ENCODE measurements at regions not wholly inside any gene's neighbourhood (a gene's known extent, or its start where the extent isn't known, plus 50 kb on each side); places are given as distances from the start of the nearest gene placed in this dataset.
"Not testable (repeated sequence)": the region's sequence is repeated elsewhere in the genome, so short reads cannot be mapped to it uniquely, and the experiment has no call there.

GRCh38 chr1:30525971-30526651 lies 197.3 kb downstream of the MATN1 start:
- no peak for DNase-seq

DNA sequence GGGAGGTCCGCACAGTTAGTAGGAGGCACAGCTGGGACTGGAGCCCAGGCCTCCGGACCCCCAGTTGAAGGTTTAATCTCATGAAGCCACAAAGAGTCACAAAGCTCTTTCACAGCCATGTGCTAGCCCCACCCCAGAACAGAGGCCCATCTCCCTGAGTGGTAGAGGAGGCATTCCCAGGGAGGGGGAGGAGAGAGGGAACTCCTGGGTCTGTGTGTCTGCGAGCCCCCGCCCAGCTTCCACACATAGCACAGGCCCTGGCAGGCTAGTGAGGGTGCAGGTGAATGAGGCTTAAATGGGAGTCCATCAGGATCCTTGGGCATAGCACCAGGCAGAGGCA lies 197.8 kb downstream of the MATN1 start:
- no peak for DNase-seq

- DNase-seq, result no peak
Observed at GRCh38 chr1:30524840-30525617, 198.4 kb downstream of the MATN1 start.

- not testable (repeated sequence) for DNase-seq
Observed at GRCh38 chr1:30524025-30524555, 199.3 kb downstream of the MATN1 start.

DNA sequence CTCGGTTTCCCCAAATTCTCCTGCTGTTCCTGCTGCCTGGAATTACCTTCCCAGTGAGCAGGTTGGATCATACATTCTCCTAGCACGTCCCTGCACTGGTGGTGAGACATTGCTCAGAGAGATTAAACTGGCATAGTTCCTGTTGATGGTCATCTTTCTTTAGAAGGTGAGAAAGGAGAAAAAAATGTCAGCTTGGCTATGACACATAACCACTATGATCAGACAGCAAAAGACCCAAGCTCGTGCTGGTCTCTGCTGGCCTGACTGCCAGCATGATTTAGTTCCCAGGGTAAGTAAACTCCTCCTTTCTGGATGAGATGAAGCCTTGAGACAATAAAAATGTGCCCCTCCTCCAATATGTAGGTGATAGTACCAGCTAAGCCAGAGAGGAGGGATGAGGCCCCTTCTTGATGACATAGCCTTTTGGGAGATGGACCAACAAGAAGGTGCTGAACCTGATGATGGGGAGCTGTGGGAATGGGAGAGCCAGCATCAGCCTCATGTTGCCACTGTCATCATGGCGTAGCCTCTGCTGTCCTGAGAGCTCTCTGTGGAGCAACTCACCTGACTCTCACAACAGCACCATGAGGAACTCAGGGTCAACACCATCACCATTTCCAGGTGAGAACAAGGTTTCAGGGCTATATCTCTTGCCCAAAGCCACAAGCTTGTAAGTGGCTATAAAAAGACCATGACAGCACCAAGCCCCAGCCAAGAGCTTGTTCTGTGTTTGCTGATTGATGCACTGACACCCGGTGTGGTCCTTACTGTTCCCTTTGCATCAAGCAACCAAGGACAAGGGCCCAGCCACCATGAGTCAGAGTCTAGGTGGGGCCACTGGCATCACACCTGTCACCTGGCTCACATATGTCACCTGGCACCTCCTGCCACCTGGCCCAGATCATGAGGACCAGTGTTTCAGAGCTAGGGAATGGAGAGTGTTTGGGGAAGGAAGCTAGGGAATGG lies 200.0 kb downstream of the MATN1 start:
- DNase-seq, result no peak

GRCh38 chr1:30522031-30523004 lies 201.1 kb downstream of the MATN1 start:
- DNase-seq, result no peak

GRCh38 chr1:30521261-30521865 lies 202.0 kb downstream of the MATN1 start:
- DNase-seq, result no peak

DNA sequence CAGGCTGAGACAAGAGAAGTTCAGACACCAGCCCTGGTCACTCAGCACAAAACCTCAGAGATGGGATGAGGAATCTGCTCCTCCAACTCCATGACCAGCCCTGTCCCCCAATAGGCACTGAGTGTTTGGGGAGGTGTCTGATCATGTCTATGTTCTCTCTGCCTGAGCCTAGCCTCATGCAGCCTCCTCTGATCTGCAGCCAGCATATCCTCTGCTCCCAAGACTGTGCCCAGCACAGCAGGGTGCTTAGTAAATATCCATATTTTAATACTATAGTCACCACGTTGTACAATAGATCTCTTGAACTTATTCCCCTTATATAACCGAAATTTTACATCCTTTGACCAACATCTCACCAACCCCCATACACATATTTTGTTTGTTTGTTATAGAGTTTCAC lies 202.9 kb downstream of the MATN1 start:
- no peak for DNase-seq

DNA sequence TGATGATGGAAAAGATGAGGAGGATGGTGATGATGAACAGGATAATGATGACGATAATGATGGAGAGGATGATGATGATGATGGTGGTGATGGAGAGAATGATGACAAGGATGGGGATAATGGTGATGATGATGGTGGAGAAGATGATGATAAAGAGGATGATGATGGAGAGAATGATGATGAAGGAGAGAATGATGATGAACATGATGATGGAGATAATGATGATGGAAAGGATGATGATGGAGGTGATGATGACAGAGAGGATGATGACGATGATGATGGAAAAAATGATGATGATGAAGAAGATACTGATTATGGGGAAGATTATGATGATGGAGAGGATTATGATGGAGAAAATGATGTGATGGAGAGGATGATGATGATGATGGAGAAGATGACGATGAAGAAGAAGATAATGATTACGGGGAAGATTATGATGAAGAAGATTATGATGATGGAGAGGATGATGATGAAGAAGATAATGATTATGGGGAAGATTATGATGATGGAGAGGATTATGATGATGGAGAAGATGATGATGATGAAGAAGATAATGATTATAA lies 204.1 kb downstream of the MATN1 start:
- DNase-seq, result no peak

- no peak for DNase-seq
Observed at GRCh38 chr1:30518696-30519095, 204.7 kb downstream of the MATN1 start.

DNA sequence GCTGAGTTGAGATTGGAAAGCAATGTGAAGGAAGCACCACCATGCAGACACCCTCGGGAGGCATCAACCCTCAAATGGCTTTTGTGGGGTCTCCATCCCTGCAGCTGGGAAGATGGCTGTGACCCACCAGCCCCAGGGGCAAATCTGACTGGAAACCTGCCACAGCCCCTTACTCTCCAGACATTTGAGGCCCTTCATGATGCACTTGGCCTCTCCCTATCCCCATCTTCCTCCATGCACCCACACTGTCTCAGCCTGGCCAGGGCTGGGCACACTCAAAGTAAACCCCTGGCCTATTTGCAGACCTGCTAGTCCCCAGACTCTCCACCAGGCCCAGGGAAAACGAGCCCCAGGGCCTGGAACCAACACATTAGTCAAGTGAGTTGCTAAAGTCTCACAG lies 205.2 kb downstream of the MATN1 start:
- no peak for DNase-seq

DNA sequence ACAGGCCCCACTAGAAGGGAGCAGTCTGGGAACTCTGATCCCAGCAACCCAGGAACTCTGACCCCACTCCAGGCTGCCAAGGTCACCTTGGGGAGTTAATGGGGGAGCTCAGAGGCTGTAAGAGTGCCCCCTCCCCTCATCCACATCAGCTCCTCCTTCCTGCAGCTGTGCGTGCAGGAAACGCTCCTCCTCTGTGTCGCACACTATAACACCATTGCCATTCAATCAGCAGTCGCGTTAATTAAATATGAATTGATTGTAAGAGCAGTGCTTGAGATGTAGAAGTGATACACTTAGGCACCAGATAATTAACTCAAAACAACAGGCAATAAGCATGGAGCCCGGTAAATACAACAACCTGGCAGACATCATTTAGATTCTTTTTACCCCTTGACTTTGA lies 205.7 kb downstream of the MATN1 start:
- not testable (repeated sequence) for DNase-seq

GRCh38 chr1:30517241-30517640 lies 206.1 kb downstream of the MATN1 start:
- not testable (repeated sequence) for DNase-seq

DNA sequence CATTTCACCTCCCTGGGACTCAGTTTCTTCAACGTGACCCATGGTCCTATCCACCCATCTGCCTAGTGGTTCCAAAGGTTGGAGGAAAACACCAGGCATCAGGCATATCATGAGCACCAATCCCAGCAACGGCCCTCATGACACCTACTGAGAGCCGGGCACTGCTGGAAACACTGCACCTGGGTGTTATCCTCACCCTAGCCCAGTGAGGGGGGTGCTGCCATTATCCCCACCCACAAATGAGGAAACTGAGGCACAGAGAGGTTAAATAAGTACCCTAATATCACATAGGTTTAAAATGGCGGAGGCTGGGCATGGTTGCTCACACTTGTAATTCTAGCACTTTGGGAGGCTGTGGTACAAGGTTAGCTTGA lies 206.9 kb downstream of the MATN1 start:
- no peak for DNase-seq

DNA sequence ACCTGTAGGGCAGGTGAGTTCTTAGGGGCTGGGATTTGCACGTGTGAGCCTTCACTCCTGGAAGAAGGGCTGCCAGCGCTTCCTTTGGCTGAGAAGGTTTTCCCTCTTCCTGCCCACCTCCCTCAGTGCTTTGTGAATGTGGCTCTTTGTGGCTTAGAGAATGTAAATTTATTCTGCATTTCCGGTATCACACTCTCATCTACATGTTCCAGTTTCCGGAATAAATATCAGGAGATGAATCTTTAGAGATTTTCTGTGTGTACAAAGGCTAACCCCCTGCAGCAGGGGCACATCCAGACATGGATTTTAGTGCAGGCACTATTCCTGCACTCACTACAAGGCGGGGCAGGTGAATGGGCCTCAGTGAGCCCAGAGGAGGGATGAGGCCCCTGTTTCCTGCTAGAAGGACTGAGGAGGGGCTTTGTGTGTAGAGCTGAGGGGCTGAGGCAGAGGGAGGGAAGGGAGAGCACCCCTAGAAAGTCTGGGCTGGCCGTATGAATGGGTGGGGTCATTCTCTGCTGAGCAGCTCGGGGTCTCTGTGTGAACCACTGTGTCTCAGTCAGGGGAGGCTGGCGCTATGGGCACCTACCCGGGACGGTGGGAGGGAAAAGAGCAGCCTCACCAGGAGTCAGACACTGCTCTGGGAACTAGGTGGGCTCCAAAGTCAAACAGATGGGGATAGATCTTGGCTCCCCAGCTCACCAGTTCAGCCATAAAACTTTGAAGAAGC lies 207.5 kb downstream of the MATN1 start:
- no peak for DNase-seq

DNA sequence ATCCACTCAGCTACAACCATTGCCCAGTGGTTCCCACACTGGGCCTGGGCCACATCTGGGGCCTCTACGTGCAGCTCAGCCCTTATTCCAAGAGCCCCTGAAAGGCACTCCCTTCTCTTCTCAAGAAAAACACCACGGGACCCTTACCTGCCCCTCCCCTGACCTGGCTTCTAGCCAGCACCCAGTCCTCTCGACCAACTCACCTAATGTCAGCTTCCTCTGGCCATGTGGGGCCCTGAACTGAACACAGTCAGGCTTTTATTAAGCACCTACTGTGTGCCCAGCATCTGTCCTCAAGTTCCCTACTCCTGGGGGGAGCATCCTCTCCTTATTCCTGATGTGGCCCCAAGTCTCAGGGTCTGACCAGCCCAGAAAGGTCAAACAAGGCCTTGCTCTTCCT lies 208.4 kb downstream of the MATN1 start:
- DNase-seq, result no peak

GRCh38 chr1:30514137-30514654 lies 209.2 kb downstream of the MATN1 start:
- no peak for DNase-seq

DNA sequence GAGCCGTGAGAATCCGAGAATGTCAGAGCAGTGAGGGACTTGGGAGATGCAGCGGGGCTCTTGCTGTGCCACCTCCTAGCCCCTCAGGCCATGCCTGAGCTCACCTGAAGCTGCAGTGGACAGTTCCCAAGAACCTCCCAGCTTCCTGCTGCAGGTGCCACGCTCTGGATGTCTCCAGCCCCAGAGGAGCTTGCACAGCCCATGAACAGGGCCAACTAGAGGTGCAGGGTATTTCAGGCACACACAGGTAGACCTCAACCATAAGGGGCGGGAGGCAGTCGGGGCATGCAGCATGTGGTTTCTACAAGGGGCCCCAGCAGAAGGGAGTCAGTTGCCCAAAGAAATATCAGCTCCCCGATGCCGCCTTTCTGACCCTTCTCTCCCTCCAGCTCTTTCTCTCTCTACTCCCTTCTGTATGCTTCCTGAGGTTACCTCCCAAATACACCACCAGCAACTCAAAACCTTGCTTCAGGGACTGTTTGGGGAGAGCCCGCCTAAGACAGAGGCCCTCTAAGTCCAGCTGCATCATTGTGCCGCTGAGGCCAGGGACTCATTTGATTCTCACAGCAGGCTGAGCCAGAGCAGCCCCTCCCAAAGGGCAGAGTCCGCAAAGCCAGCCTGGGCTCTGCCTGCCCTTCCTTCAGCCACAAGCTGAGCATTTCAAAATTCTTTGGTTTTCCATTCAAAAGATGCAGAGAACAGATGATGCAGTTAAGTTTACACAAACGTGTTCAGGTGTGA lies 209.8 kb downstream of the MATN1 start:
- DNase-seq, result no peak

DNA sequence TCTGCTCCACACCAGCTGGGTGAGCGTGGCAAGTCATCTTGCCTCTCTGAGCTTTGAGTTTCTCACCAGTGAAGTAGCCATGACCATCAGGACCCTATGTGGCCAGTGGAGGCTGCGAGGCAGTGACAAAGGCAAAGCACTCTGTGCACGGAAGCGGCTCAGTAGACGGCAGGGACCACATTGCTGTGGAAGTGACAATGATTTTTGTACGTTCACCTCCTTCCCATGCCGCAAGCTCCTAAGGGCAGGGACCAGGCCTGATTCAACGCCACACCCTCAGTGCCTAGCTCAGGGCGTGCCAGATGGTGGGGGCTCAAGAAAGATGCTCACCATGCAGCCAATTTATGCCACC lies 210.5 kb downstream of the MATN1 start:
- DNase-seq, result no peak
